ENCODE measurements at regions not wholly inside any gene's neighbourhood (a gene's known extent, or its start where the extent isn't known, plus 50 kb on each side); places are given as distances from the start of the nearest gene placed in this dataset.

DNA sequence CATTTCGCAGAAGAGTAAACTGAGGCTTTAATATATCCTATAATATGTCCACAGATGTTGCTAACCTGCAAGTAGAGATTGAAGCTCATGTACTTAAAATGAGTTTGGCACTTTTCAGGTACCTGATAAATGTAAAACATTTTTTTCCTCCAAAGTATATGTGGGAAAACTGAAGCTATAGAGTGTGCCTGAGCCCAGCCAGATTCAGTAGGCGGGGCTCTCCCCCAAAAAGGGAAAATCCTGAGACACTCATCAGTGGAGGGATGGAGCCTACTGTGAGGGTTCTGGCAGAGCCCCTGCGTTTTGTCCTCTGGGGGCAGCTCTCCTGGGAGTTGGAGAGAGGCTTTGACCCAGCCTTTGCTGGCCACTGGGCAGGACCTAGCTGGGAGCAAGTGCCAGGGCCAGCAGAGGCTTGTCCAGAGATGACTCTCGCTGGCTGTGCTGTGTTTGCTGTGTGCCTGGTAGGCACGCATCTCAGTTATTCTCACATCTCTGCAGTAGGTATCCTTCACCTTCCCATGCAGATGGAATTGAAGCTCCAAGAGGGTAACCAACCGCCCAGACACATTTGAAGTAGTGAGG, 81.1 kb upstream of the SPRY4 start:
- Histone ChIP-seq H2AFZ (ENCODE audit: insufficient read depth, low read depth, low read length, poor library complexity, severe bottlenecking) (no peak overlapping the region), H3K4me3 (replicated peaks in 1 of 3; ENCODE audit: low read depth in 2 of 3, low read length in 3 of 3) (no peak overlapping the region), H3K9ac (ENCODE audit: insufficient read depth, low read length, poor library complexity, severe bottlenecking) (no peak overlapping the region), H4K20me1 (ENCODE audit: insufficient read depth, low read length) (no peaks in the 10 kb centered on the region), H3K4me2 (replicated peaks; ENCODE audit: extremely low read depth, low read length, poor library complexity, severe bottlenecking) (no peak overlapping the region), H3K79me2 (ENCODE audit: insufficient read depth, low read length) (no peaks in the 10 kb centered on the region), H3K27me3 (ENCODE audit: control insufficient read depth in 2 of 2, insufficient read depth in 2 of 2, low read length in 2 of 2) (peaks cover 0 to 4% of the 10 kb centered on the region in 2 donors), H3K9me3 (replicated peaks in 1 of 2; ENCODE audit: control insufficient read depth in 1 of 2, insufficient read depth in 1 of 2, low read length in 2 of 2) (no peaks in the 10 kb centered on the region), H3K27ac (ENCODE audit: low read depth in 1 of 2, low read length in 2 of 2) (no peak overlapping the region), H3K4me1 (ENCODE audit: control insufficient read depth in 1 of 2, insufficient read depth in 2 of 2, low read length in 2 of 2) (no peaks in the 10 kb centered on the region), H3K36me3 (replicated peaks in 1 of 2; ENCODE audit: control insufficient read depth in 1 of 2, insufficient read depth in 2 of 2, low read length in 2 of 2) (no peaks in the 10 kb centered on the region)
- WGBS (ENCODE audit: insufficient coverage) = 100% methylated on average over 2 of the region's 6 CpGs
- intact Hi-C loops (cut with micrococcal nuclease) = no loop called here
- H3K27ac Mint-ChIP-seq = no peak overlapping the region
- H3K36me3 Mint-ChIP-seq = no peaks in the 10 kb centered on the region
- no peak for TF ChIP-seq CTCF (IDR thresholded peaks at IDR 0.05)
- H3K27me3 Mint-ChIP-seq (ENCODE audit: low read depth in 3 of 3) = peaks cover 6 to 23% (median 15%) of the 10 kb centered on the region in 3 donors
- H3K4me3 Mint-ChIP-seq = no peak overlapping the region
- H3K9me3 Mint-ChIP-seq = no peaks in the 10 kb centered on the region
- no peak for DNase-seq
- H3K4me1 Mint-ChIP-seq = no peaks in the 10 kb centered on the region

GRCh38 chr5:142405023-142405422, 80.2 kb upstream of the SPRY4 start:
- H3K36me3 Mint-ChIP-seq = no peaks in the 10 kb centered on the region
- Histone ChIP-seq H4K20me1 (ENCODE audit: insufficient read depth, low read length) (no peaks in the 10 kb centered on the region), H3K9me3 (replicated peaks in 1 of 2; ENCODE audit: control insufficient read depth in 1 of 2, insufficient read depth in 1 of 2, low read length in 2 of 2) (no peaks in the 10 kb centered on the region), H3K4me3 (replicated peaks in 1 of 3; ENCODE audit: low read depth in 2 of 3, low read length in 3 of 3) (no peak overlapping the region), H3K36me3 (replicated peaks in 1 of 2; ENCODE audit: control insufficient read depth in 1 of 2, insufficient read depth in 2 of 2, low read length in 2 of 2) (no peaks in the 10 kb centered on the region), H3K4me2 (replicated peaks; ENCODE audit: extremely low read depth, low read length, poor library complexity, severe bottlenecking) (no peak overlapping the region), H3K9ac (ENCODE audit: insufficient read depth, low read length, poor library complexity, severe bottlenecking) (no peak overlapping the region), H3K27ac (ENCODE audit: low read depth in 1 of 2, low read length in 2 of 2) (no peak overlapping the region), H3K79me2 (ENCODE audit: insufficient read depth, low read length) (no peaks in the 10 kb centered on the region), H3K4me1 (ENCODE audit: control insufficient read depth in 1 of 2, insufficient read depth in 2 of 2, low read length in 2 of 2) (no peaks in the 10 kb centered on the region), H3K27me3 (ENCODE audit: control insufficient read depth in 2 of 2, insufficient read depth in 2 of 2, low read length in 2 of 2) (peaks cover 0 to 4% of the 10 kb centered on the region in 2 donors), H2AFZ (ENCODE audit: insufficient read depth, low read depth, low read length, poor library complexity, severe bottlenecking) (no peak overlapping the region)
- no CpG with 5 or more reads among the region's 6 CpGs for WGBS (ENCODE audit: insufficient coverage)
- no peaks in the 10 kb centered on the region for H3K4me1 Mint-ChIP-seq
- peaks cover 3 to 24% (median 15%) of the 10 kb centered on the region in 3 donors for H3K27me3 Mint-ChIP-seq (ENCODE audit: low read depth in 3 of 3)
- H3K4me3 Mint-ChIP-seq = no peak overlapping the region
- no peaks in the 10 kb centered on the region for H3K9me3 Mint-ChIP-seq
- no peak for TF ChIP-seq CTCF (IDR thresholded peaks at IDR 0.05)
- H3K27ac Mint-ChIP-seq = no peak overlapping the region
- no peak for DNase-seq
- intact Hi-C loops (cut with micrococcal nuclease) = no loop called here

All from CD14-positive monocyte (primary cell).